CD4-positive, alpha-beta T cell (primary cell): ENCODE measurements at regions not wholly inside any gene's neighbourhood (a gene's known extent, or its start where the extent isn't known, plus 50 kb on each side); places are given as distances from the start of the nearest gene placed in this dataset.
"Not testable (repeated sequence)": the region's sequence is repeated elsewhere in the genome, so short reads cannot be mapped to it uniquely, and the experiment has no call there.

ENCODE experiments used
- ATAC-seq: fragments of 200-7000 bp; cut with Tn5 transposase; one replicate; pipeline ENCODE4 v1.10.0; 2022; ENCODE audit warnings: mild to moderate bottlenecking; ENCODE audit not compliant: poor library complexity
- CTCF ChIA-PET: fragments of 350-600 bp; sonication (Branson Sonifier 250); formaldehyde crosslinking; loops from one replicate; lab custom pipeline; 2021; ENCODE audit warnings: antibody characterized with exemption, inconsistent platforms; lab: Charles Lee
- POLR2A ChIA-PET: fragments of 350-600 bp; sonication (Branson Sonifier 250); formaldehyde crosslinking; loops from one replicate; lab custom pipeline; 2021; ENCODE audit warnings: antibody characterized with exemption, inconsistent platforms; lab: Charles Lee
- DNase-seq, 14 experiments: peaks; one replicate each; pipeline ENCODE4 v3.0.0-alpha.2; 2013 to 2020; ENCODE audit warnings: mixed read lengths in 2 of 14
- H3K27ac ChIP-seq, 2 donors: one replicate each; pipeline versions ENCODE4 v1.5.1 to v1.7.0; 2013; ENCODE audit warnings: low read length in 2 of 2, low read depth in 1 of 2, mild to moderate bottlenecking in 1 of 2
- H3K27me3 ChIP-seq, 2 experiments: 1 replicate in 1 of 2; 2 replicates in 1 of 2; pipeline versions ENCODE4 v1.6.1 to v1.7.0; 2013; ENCODE audit warnings: low read length in 2 of 2, control low read depth in 1 of 2, mild to moderate bottlenecking in 1 of 2, moderate library complexity in 1 of 2; ENCODE audit not compliant: insufficient read depth in 2 of 2, control insufficient read depth in 1 of 2
- H3K36me3 ChIP-seq: one replicate; pipeline ENCODE4 v1.6.1; 2013; ENCODE audit warnings: low read length, control low read depth; ENCODE audit not compliant: insufficient read depth
- H3K4me1 ChIP-seq: one replicate; pipeline ENCODE4 v1.6.1; 2013; ENCODE audit warnings: low read length, control low read depth; ENCODE audit not compliant: insufficient read depth
- H3K4me3 ChIP-seq: one replicate; pipeline ENCODE4 v1.5.1; 2013; ENCODE audit warnings: mild to moderate bottlenecking, low read length, moderate library complexity
- H3K9me3 ChIP-seq, 2 experiments: 1 replicate in 1 of 2; 2 replicates in 1 of 2; pipeline versions ENCODE4 v1.6.1 to v1.7.0; 2013; ENCODE audit warnings: low read length in 2 of 2, mild to moderate bottlenecking in 2 of 2, control low read depth in 1 of 2, moderate library complexity in 1 of 2; ENCODE audit not compliant: control insufficient read depth in 1 of 2, insufficient read depth in 1 of 2
- H3K27ac Mint-ChIP-seq: one replicate; pipeline ENCODE4 v1.8.0; 2020; ENCODE audit warnings: mixed read lengths
- H3K27me3 Mint-ChIP-seq: one replicate; pipeline ENCODE4 v1.8.0; 2021; ENCODE audit warnings: mixed read lengths
- H3K36me3 Mint-ChIP-seq: one replicate; pipeline ENCODE4 v1.8.0; 2021; ENCODE audit warnings: low read depth, mixed read lengths
- H3K4me1 Mint-ChIP-seq: one replicate; pipeline ENCODE4 v1.8.0; 2021; ENCODE audit warnings: low read depth, mixed read lengths
- H3K4me3 Mint-ChIP-seq: one replicate; pipeline ENCODE4 v1.8.0; 2020; ENCODE audit warnings: mild to moderate bottlenecking, mixed read lengths
- H3K9me3 Mint-ChIP-seq: one replicate; pipeline ENCODE4 v1.8.0; 2020; ENCODE audit warnings: mixed read lengths
- intact Hi-C, 2 experiments: fragments of 100-400 bp; cut with DNase I in 1 of 2; cut with micrococcal nuclease in 1 of 2; formaldehyde crosslinking; loops; one replicate each; pipeline versions ENCODE4 v1.15.1 to v1.9.0; 2023 to 2025; cut with DNase I, micrococcal nuclease
- TF ChIP-seq, protein P1 (sequence below): fragments of 200-600 bp; IDR thresholded peaks from one replicate; pipeline ENCODE4 v1.8.0; 2022; ENCODE audit warnings: antibody characterized with exemption, mild to moderate bottlenecking

DNA sequence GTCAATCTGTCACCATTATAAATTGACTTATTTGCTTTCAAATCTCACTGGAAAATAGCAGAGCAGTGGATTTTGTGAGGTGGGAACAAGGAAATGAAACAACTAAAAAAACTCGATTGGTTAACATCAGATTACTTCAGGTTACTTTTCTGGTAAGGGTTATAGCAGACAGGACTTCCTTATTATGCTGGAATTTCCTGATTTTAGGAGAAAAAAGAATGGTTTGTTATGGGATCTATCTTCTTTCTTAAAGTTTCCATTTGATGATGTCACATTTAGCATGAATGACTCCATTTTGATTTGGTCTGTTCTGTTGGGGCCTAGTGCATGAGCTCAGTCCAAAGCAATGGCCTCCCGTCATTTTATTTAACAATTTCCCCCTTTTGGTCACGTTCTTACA, 210.6 kb downstream of the KCNJ2 start:
- DNase-seq (no peak), ATAC-seq (no peak)
- Mint-ChIP-seq H3K4me3 (no peak overlapping the region), H3K9me3 (no peaks in the 10 kb centered on the region), H3K4me1 (no peaks in the 10 kb centered on the region), H3K27me3 (no peaks in the 10 kb centered on the region), H3K27ac (no peak overlapping the region), H3K36me3 (no peaks in the 10 kb centered on the region)
- no peak overlapping the region for H3K27ac ChIP-seq
- H3K27me3 ChIP-seq: no peaks in the 10 kb centered on the region
- no peaks in the 10 kb centered on the region for H3K36me3 ChIP-seq
- intact Hi-C loops: no loop called here
- TF ChIP-seq, protein P1, sequence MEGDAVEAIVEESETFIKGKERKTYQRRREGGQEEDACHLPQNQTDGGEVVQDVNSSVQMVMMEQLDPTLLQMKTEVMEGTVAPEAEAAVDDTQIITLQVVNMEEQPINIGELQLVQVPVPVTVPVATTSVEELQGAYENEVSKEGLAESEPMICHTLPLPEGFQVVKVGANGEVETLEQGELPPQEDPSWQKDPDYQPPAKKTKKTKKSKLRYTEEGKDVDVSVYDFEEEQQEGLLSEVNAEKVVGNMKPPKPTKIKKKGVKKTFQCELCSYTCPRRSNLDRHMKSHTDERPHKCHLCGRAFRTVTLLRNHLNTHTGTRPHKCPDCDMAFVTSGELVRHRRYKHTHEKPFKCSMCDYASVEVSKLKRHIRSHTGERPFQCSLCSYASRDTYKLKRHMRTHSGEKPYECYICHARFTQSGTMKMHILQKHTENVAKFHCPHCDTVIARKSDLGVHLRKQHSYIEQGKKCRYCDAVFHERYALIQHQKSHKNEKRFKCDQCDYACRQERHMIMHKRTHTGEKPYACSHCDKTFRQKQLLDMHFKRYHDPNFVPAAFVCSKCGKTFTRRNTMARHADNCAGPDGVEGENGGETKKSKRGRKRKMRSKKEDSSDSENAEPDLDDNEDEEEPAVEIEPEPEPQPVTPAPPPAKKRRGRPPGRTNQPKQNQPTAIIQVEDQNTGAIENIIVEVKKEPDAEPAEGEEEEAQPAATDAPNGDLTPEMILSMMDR: no peak
- POLR2A ChIA-PET: no interaction called here
- no peaks in the 10 kb centered on the region for H3K4me1 ChIP-seq
- H3K4me3 ChIP-seq: no peak overlapping the region
- CTCF ChIA-PET: no interaction called here
- H3K9me3 ChIP-seq: no peaks in the 10 kb centered on the region

DNA sequence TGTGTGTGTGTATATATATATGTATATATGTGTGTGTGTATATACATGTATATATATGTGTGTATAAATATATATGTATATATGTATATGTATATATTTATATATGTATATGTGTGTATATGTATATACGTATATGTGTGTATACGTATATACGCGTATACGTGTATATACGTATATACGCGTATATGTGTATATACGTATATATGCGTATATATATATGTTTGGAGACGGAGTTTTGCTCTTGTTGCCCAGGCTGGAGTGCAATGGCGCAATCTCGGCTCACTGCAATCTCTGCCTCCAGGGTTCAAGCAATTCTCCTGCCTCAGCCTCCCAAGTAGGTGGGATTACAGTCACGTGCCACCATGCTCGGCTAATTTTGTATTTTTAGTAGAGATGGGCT, 212.6 kb downstream of the KCNJ2 start:
- H3K36me3 Mint-ChIP-seq, DNase-seq, intact Hi-C loops, H3K27me3 Mint-ChIP-seq, H3K9me3 Mint-ChIP-seq, H3K27ac Mint-ChIP-seq, H3K4me3 Mint-ChIP-seq, H3K4me3 ChIP-seq, H3K27me3 ChIP-seq, ATAC-seq, H3K36me3 ChIP-seq, POLR2A ChIA-PET, CTCF ChIA-PET, H3K9me3 ChIP-seq, H3K27ac ChIP-seq, H3K4me1 ChIP-seq, H3K4me1 Mint-ChIP-seq: not testable (repeated sequence)

DNA sequence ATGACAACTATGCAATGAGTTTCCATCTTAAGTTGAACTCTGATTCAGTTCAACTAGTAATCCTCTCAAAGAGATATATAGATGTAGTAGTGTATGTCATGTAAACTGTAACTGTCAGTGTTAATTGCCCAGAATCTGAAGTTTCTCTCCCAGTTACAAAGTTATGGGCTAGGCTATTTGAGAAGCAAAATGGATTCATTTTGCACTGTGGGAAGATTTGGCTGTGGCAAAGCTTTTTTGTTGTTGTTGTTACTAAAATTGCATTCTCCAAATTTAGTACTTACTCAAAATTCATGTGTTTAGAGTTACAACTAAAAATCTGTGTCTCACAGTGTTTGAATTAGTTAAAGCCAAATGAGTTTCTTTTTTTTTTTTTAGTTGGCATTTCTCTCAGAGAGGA, 219.0 kb downstream of the KCNJ2 start:
- POLR2A ChIA-PET: no interaction called here
- intact Hi-C loops: no loop called here
- ATAC-seq (no peak), DNase-seq (no peak)
- Histone ChIP-seq H3K27me3 (no peaks in the 10 kb centered on the region), H3K9me3 (peaks cover 0 to 9% of the 10 kb centered on the region in 2 experiments), H3K4me3 (no peak overlapping the region), H3K36me3 (no peaks in the 10 kb centered on the region), H3K27ac (no peak overlapping the region), H3K4me1 (no peaks in the 10 kb centered on the region)
- Mint-ChIP-seq H3K9me3 (no peaks in the 10 kb centered on the region), H3K4me3 (no peak overlapping the region), H3K27me3 (no peaks in the 10 kb centered on the region), H3K4me1 (no peaks in the 10 kb centered on the region), H3K36me3 (no peaks in the 10 kb centered on the region), H3K27ac (no peak overlapping the region)
- CTCF ChIA-PET: no interaction called here
- TF ChIP-seq, protein P1: no peak

GRCh38 chr17:70389232-70389757, 220.0 kb downstream of the KCNJ2 start:
- H3K36me3 ChIP-seq, H3K27ac ChIP-seq, H3K9me3 ChIP-seq, H3K4me3 Mint-ChIP-seq, H3K9me3 Mint-ChIP-seq, H3K27me3 Mint-ChIP-seq, CTCF ChIA-PET, ATAC-seq, H3K4me3 ChIP-seq, intact Hi-C loops, H3K36me3 Mint-ChIP-seq, DNase-seq, POLR2A ChIA-PET, H3K27me3 ChIP-seq, H3K4me1 Mint-ChIP-seq, H3K27ac Mint-ChIP-seq, H3K4me1 ChIP-seq: not testable (repeated sequence)
